Activated CD8-positive, alpha-beta T cell treated with anti-CD3 and anti-CD28 coated beads, Interleukin-2, amount 10 ng/mL, durations not matched to agents 7 days and 5 days (primary cell): ENCODE measurements at regions not wholly inside any gene's neighbourhood (a gene's known extent, or its start where the extent isn't known, plus 50 kb on each side); places are given as distances from the start of the nearest gene placed in this dataset.
"Not testable (repeated sequence)": the region's sequence is repeated elsewhere in the genome, so short reads cannot be mapped to it uniquely, and the experiment has no call there.

Experiments
- ATAC-seq: fragments of 150-1000 bp; cut with Tn5 transposase; one replicate; pipeline ENCODE4 v1.10.0; 2021; ENCODE audit warnings: moderate library complexity
- CTCF ChIA-PET: fragments of 350-600 bp; sonication (Branson Sonifier 250); formaldehyde crosslinking; loops from one replicate; lab custom pipeline; 2021; ENCODE audit warnings: antibody characterized with exemption; lab: Charles Lee
- POLR2A ChIA-PET: fragments of 350-600 bp; sonication (Branson Sonifier 250); formaldehyde crosslinking; loops from one replicate; lab custom pipeline; 2021; ENCODE audit warnings: antibody characterized with exemption; lab: Charles Lee
- DNase-seq: peaks from one replicate; pipeline ENCODE4 v3.0.0-alpha.2; 2020
- H3K27ac Mint-ChIP-seq: one replicate; pipeline ENCODE4 v1.8.0; 2021; ENCODE audit warnings: mild to moderate bottlenecking, mixed read lengths
- H3K27me3 Mint-ChIP-seq: one replicate; pipeline ENCODE4 v1.8.0; 2021; ENCODE audit warnings: low read depth, mixed read lengths
- H3K36me3 Mint-ChIP-seq: one replicate; pipeline ENCODE4 v1.8.0; 2021; ENCODE audit warnings: low read depth, mixed read lengths
- H3K4me1 Mint-ChIP-seq: one replicate; pipeline ENCODE4 v1.8.0; 2021; ENCODE audit warnings: low read depth, mixed read lengths
- H3K4me3 Mint-ChIP-seq: one replicate; pipeline ENCODE4 v1.8.0; 2021; ENCODE audit warnings: mild to moderate bottlenecking, mixed read lengths
- H3K9me3 Mint-ChIP-seq: one replicate; pipeline ENCODE4 v1.8.0; 2022; ENCODE audit warnings: mixed read lengths; ENCODE audit not compliant: insufficient read depth

GRCh38 chr2:7094231-7094741, 177.1 kb downstream of the RNF144A start:
- H3K4me1 Mint-ChIP-seq: peaks cover 8% of the 10 kb centered on the region
- no peaks in the 10 kb centered on the region for H3K27me3 Mint-ChIP-seq
- no peak overlapping the region for H3K27ac Mint-ChIP-seq
- no peak for ATAC-seq
- CTCF ChIA-PET: no interaction called here
- POLR2A ChIA-PET: no interaction called here
- no peaks in the 10 kb centered on the region for H3K9me3 Mint-ChIP-seq
- DNase-seq: no peak
- H3K4me3 Mint-ChIP-seq: no peak overlapping the region
- no peaks in the 10 kb centered on the region for H3K36me3 Mint-ChIP-seq

- no peaks in the 10 kb centered on the region for H3K9me3 Mint-ChIP-seq
- CTCF ChIA-PET: interaction anchor here (0.7 to 2.1 kb wide), 20 partner anchors 9 to 1585 kb away, joined by 3 to 19 read pairs (median 4); partner anchors contain the start of gene ID2
- no peak overlapping the region for H3K4me3 Mint-ChIP-seq
- H3K36me3 Mint-ChIP-seq: no peaks in the 10 kb centered on the region
- POLR2A ChIA-PET: no interaction called here
- no peaks in the 10 kb centered on the region for H3K27me3 Mint-ChIP-seq
- H3K27ac Mint-ChIP-seq: no peak overlapping the region
- ATAC-seq: peak; percentile 13
- peaks cover 8% of the 10 kb centered on the region for H3K4me1 Mint-ChIP-seq
- no peak for DNase-seq
These were observed 179.6 kb downstream of the RNF144A start for GRCh38 chr2:7096726-7097352.

GRCh38 chr2:7097353-7097895, 180.2 kb downstream of the RNF144A start:
- no peak overlapping the region for H3K27ac Mint-ChIP-seq
- H3K4me1 Mint-ChIP-seq: peaks cover 8% of the 10 kb centered on the region
- ChIA-PET CTCF (interaction anchor here (0.6 to 2.1 kb wide), 29 partner anchors 8 to 1587 kb away, joined by 3 to 19 read pairs (median 4); partner anchors contain the start of gene ID2), POLR2A (no interaction called here)
- DNase-seq: peak; percentile 79
- H3K36me3 Mint-ChIP-seq: no peaks in the 10 kb centered on the region
- no peaks in the 10 kb centered on the region for H3K27me3 Mint-ChIP-seq
- peak; percentile 94 for ATAC-seq
- H3K9me3 Mint-ChIP-seq: no peaks in the 10 kb centered on the region
- H3K4me3 Mint-ChIP-seq: peak overlapping the region; percentile 51

GRCh38 chr2:7098816-7099215, 181.6 kb downstream of the RNF144A start:
- Mint-ChIP-seq H3K27ac (no peak overlapping the region), H3K4me3 (no peak overlapping the region), H3K36me3 (no peaks in the 10 kb centered on the region), H3K9me3 (no peaks in the 10 kb centered on the region), H3K27me3 (no peaks in the 10 kb centered on the region), H3K4me1 (peaks cover 8% of the 10 kb centered on the region)
- DNase-seq: no peak
- ChIA-PET CTCF (no interaction called here), POLR2A (no interaction called here)
- ATAC-seq: no peak

- H3K9me3 Mint-ChIP-seq, H3K4me1 Mint-ChIP-seq, H3K4me3 Mint-ChIP-seq, H3K27me3 Mint-ChIP-seq, H3K36me3 Mint-ChIP-seq, H3K27ac Mint-ChIP-seq, CTCF ChIA-PET, ATAC-seq, DNase-seq, POLR2A ChIA-PET: not testable (repeated sequence)
These were observed 182.5 kb downstream of the RNF144A start for GRCh38 chr2:7099687-7100086.

GRCh38 chr2:7102826-7103225, 185.6 kb downstream of the RNF144A start:
- no peak for ATAC-seq
- Mint-ChIP-seq H3K36me3 (peaks cover 2% of the 10 kb centered on the region), H3K4me3 (no peak overlapping the region), H3K4me1 (no peaks in the 10 kb centered on the region), H3K9me3 (no peaks in the 10 kb centered on the region), H3K27me3 (no peaks in the 10 kb centered on the region), H3K27ac (no peak overlapping the region)
- CTCF ChIA-PET: no interaction called here
- no peak for DNase-seq
- POLR2A ChIA-PET: no interaction called here

GRCh38 chr2:7108792-7109532, 191.8 kb downstream of the RNF144A start:
- H3K9me3 Mint-ChIP-seq: peaks cover 9% of the 10 kb centered on the region
- no peaks in the 10 kb centered on the region for H3K27me3 Mint-ChIP-seq
- DNase-seq (no peak), ATAC-seq (no peak)
- ChIA-PET CTCF (interaction anchor here (0.7 to 2.6 kb wide), 3 partner anchors 9 to 65 kb away, joined by 3 to 19 read pairs (median 4); no protein-coding TSS in a partner anchor), POLR2A (interaction anchor here (0.6 kb wide), 1 partner anchor 274 kb away, joined by 3 read pairs; no protein-coding TSS in a partner anchor)
- peaks cover 17% of the 10 kb centered on the region for H3K36me3 Mint-ChIP-seq
- no peaks in the 10 kb centered on the region for H3K4me1 Mint-ChIP-seq
- no peak overlapping the region for H3K27ac Mint-ChIP-seq
- H3K4me3 Mint-ChIP-seq: no peak overlapping the region

GRCh38 chr2:7109533-7109885, 192.3 kb downstream of the RNF144A start:
- CTCF ChIA-PET: interaction anchor here (1.1 to 2.6 kb wide), 2 partner anchors 9 to 12 kb away, joined by 3 to 19 read pairs; no protein-coding TSS in a partner anchor
- DNase-seq (no peak), ATAC-seq (no peak)
- POLR2A ChIA-PET: no interaction called here
- Mint-ChIP-seq H3K27ac (no peak overlapping the region), H3K36me3 (peaks cover 18% of the 10 kb centered on the region), H3K4me1 (no peaks in the 10 kb centered on the region), H3K4me3 (no peak overlapping the region), H3K27me3 (no peaks in the 10 kb centered on the region), H3K9me3 (peaks cover 11% of the 10 kb centered on the region)

- peaks cover 18% of the 10 kb centered on the region for H3K36me3 Mint-ChIP-seq
- H3K4me1 Mint-ChIP-seq: no peaks in the 10 kb centered on the region
- no peak overlapping the region for H3K4me3 Mint-ChIP-seq
- ChIA-PET CTCF (interaction anchor here (1.0 kb wide), 1 partner anchor 15 kb away, joined by 6 read pairs; no protein-coding TSS in a partner anchor), POLR2A (no interaction called here)
- no peak overlapping the region for H3K27ac Mint-ChIP-seq
- H3K9me3 Mint-ChIP-seq: peaks cover 11% of the 10 kb centered on the region
- DNase-seq: no peak
- no peak for ATAC-seq
- H3K27me3 Mint-ChIP-seq: no peaks in the 10 kb centered on the region
These were observed 194.4 kb downstream of the RNF144A start for GRCh38 chr2:7111626-7112025.

GRCh38 chr2:7115364-7115763, 198.2 kb downstream of the RNF144A start:
- ATAC-seq (no peak), DNase-seq (no peak)
- CTCF ChIA-PET: no interaction called here
- peaks cover 11% of the 10 kb centered on the region for H3K9me3 Mint-ChIP-seq
- H3K4me1 Mint-ChIP-seq: no peaks in the 10 kb centered on the region
- no peaks in the 10 kb centered on the region for H3K27me3 Mint-ChIP-seq
- POLR2A ChIA-PET: no interaction called here
- no peak overlapping the region for H3K4me3 Mint-ChIP-seq
- no peak overlapping the region for H3K27ac Mint-ChIP-seq
- peaks cover 17% of the 10 kb centered on the region for H3K36me3 Mint-ChIP-seq

GRCh38 chr2:7115906-7116305, 198.7 kb downstream of the RNF144A start:
- Mint-ChIP-seq H3K4me1 (no peaks in the 10 kb centered on the region), H3K27ac (no peak overlapping the region), H3K9me3 (peaks cover 11% of the 10 kb centered on the region), H3K27me3 (no peaks in the 10 kb centered on the region), H3K36me3 (peaks cover 17% of the 10 kb centered on the region), H3K4me3 (no peak overlapping the region)
- ChIA-PET POLR2A (interaction anchor here (0.6 kb wide), 1 partner anchor 91 kb away, joined by 4 read pairs; no protein-coding TSS in a partner anchor), CTCF (no interaction called here)
- DNase-seq (no peak), ATAC-seq (no peak)

- POLR2A ChIA-PET: interaction anchor here (0.6 kb wide), 1 partner anchor 92 kb away, joined by 4 read pairs; no protein-coding TSS in a partner anchor
- ATAC-seq: no peak
- no peak overlapping the region for H3K27ac Mint-ChIP-seq
- no peaks in the 10 kb centered on the region for H3K4me1 Mint-ChIP-seq
- H3K27me3 Mint-ChIP-seq: no peaks in the 10 kb centered on the region
- peaks cover 12% of the 10 kb centered on the region for H3K36me3 Mint-ChIP-seq
- CTCF ChIA-PET: no interaction called here
- no peak overlapping the region for H3K4me3 Mint-ChIP-seq
- H3K9me3 Mint-ChIP-seq: peaks cover 11% of the 10 kb centered on the region
- no peak for DNase-seq
These were observed 199.3 kb downstream of the RNF144A start for GRCh38 chr2:7116511-7116910.
